Tibial artery (tissue), 4 donors: ENCODE measurements at regions not wholly inside any gene's neighbourhood (a gene's known extent, or its start where the extent isn't known, plus 50 kb on each side); places are given as distances from the start of the nearest gene placed in this dataset.
"Not testable (repeated sequence)": the region's sequence is repeated elsewhere in the genome, so short reads cannot be mapped to it uniquely, and the experiment has no call there.

Source experiments
- DNase-seq, 2 donors: peaks; one replicate each; pipeline ENCODE4 v3.0.0-alpha.2; 2019
- H3K27ac ChIP-seq, 2 donors: fragments of 200-600 bp; sonication (generic) in 1 of 2; 1 replicate in 1 of 2; 2 replicates in 1 of 2; pipeline ENCODE4 v1.5.1; 2018 to 2019; ENCODE audit warnings: mild to moderate bottlenecking in 1 of 2
- H3K27me3 ChIP-seq, 2 donors: fragments of 200-600 bp; sonication (generic) in 1 of 2; one replicate each; pipeline versions ENCODE4 v1.5.1 to v1.6.0; 2016 to 2019
- H3K36me3 ChIP-seq, 3 donors: fragments of 200-600 bp; sonication (generic) in 2 of 3; one replicate each; pipeline ENCODE4 v1.5.1; 2016 to 2019; ENCODE audit warnings: mild to moderate bottlenecking in 2 of 3
- H3K4me1 ChIP-seq, 4 donors: fragments of 200-600 bp; sonication (generic) in 2 of 4; 1 replicate in 3 of 4; 2 replicates in 1 of 4; pipeline ENCODE4 v1.5.1; 2016 to 2019
- H3K4me3 ChIP-seq, 2 donors: fragments of 200-600 bp; sonication (generic) in 1 of 2; 1 replicate in 1 of 2; 2 replicates in 1 of 2; pipeline ENCODE4 v1.5.1; 2018 to 2019; ENCODE audit warnings: mild to moderate bottlenecking in 2 of 2
- H3K9me3 ChIP-seq, 3 donors: fragments of 200-600 bp; sonication (generic) in 1 of 3; one replicate each; pipeline ENCODE4 v1.5.1; 2016 to 2019
- CTCF ChIP-seq, 2 experiments: fragments of 200-600 bp in 1 of 2; fragments of 450-650 bp in 1 of 2; IDR thresholded peaks; one replicate each; pipeline ENCODE4 v1.5.1; 2017 to 2019; ENCODE audit warnings: antibody characterized with exemption in 2 of 2, mild to moderate bottlenecking in 1 of 2, moderate library complexity in 1 of 2
- intact Hi-C: fragments of 100-400 bp; cut with DNase I; formaldehyde crosslinking; loops from one replicate; pipeline ENCODE4 v1.15.0; 2023; ENCODE audit warnings: low total_unique reads

GRCh38 chr9:73270967-73271721 lies 119.5 kb downstream of the ANXA1 start:
- Histone ChIP-seq H3K27ac (no peak overlapping the region), H3K4me3 (no peak overlapping the region), H3K9me3 (no peaks in the 10 kb centered on the region), H3K27me3 (no peaks in the 10 kb centered on the region), H3K4me1 (no peaks in the 10 kb centered on the region), H3K36me3 (no peaks in the 10 kb centered on the region)
- DNase-seq = no peak
- intact Hi-C loops = no loop called here
- TF ChIP-seq CTCF (IDR thresholded peaks at IDR 0.05) = no peak

- intact Hi-C loops = no loop called here
- no peaks in the 10 kb centered on the region for H3K9me3 ChIP-seq
- no peak overlapping the region for H3K4me3 ChIP-seq
- H3K36me3 ChIP-seq = no peaks in the 10 kb centered on the region
- TF ChIP-seq CTCF (IDR thresholded peaks at IDR 0.05) = no peak
- no peak for DNase-seq
- no peaks in the 10 kb centered on the region for H3K27me3 ChIP-seq
- no peaks in the 10 kb centered on the region for H3K4me1 ChIP-seq
- no peak overlapping the region for H3K27ac ChIP-seq
These were observed 128.4 kb downstream of the ANXA1 start for GRCh38 chr9:73280113-73280512.

GRCh38 chr9:73284377-73284776 lies 132.7 kb downstream of the ANXA1 start:
- TF ChIP-seq CTCF (IDR thresholded peaks at IDR 0.05) = no peak
- Histone ChIP-seq H3K9me3 (no peaks in the 10 kb centered on the region), H3K36me3 (no peaks in the 10 kb centered on the region), H3K4me1 (no peaks in the 10 kb centered on the region), H3K27me3 (no peaks in the 10 kb centered on the region), H3K27ac (no peak overlapping the region), H3K4me3 (no peak overlapping the region)
- intact Hi-C loops = no loop called here
- no peak for DNase-seq

GRCh38 chr9:73294336-73294735 lies 142.7 kb downstream of the ANXA1 start:
- H3K27me3 ChIP-seq = no peaks in the 10 kb centered on the region
- no peak for TF ChIP-seq CTCF (IDR thresholded peaks at IDR 0.05)
- H3K36me3 ChIP-seq = no peaks in the 10 kb centered on the region
- DNase-seq = no peak
- H3K27ac ChIP-seq = no peak overlapping the region
- H3K4me1 ChIP-seq = no peaks in the 10 kb centered on the region
- H3K9me3 ChIP-seq = peaks cover 0 to under 1% (median 0%) of the 10 kb centered on the region in 3 donors
- no peak overlapping the region for H3K4me3 ChIP-seq
- intact Hi-C loops = no loop called here

- no peak for DNase-seq
- TF ChIP-seq CTCF (IDR thresholded peaks at IDR 0.05) = no peak
- H3K9me3 ChIP-seq = no peaks in the 10 kb centered on the region
- no peak overlapping the region for H3K27ac ChIP-seq
- intact Hi-C loops = no loop called here
- H3K36me3 ChIP-seq = no peaks in the 10 kb centered on the region
- no peaks in the 10 kb centered on the region for H3K4me1 ChIP-seq
- H3K27me3 ChIP-seq = no peaks in the 10 kb centered on the region
- H3K4me3 ChIP-seq = no peak overlapping the region
These were observed 174.3 kb downstream of the ANXA1 start for GRCh38 chr9:73325983-73326382.

GRCh38 chr9:73327149-73327548 lies 175.5 kb downstream of the ANXA1 start:
- Histone ChIP-seq H3K27ac (no peak overlapping the region), H3K4me1 (no peaks in the 10 kb centered on the region), H3K27me3 (no peaks in the 10 kb centered on the region), H3K9me3 (no peaks in the 10 kb centered on the region), H3K36me3 (no peaks in the 10 kb centered on the region), H3K4me3 (no peak overlapping the region)
- DNase-seq = no peak
- TF ChIP-seq CTCF (IDR thresholded peaks at IDR 0.05) = no peak
- intact Hi-C loops = no loop called here

- H3K27me3 ChIP-seq, H3K27ac ChIP-seq, H3K9me3 ChIP-seq, intact Hi-C loops, H3K36me3 ChIP-seq, H3K4me1 ChIP-seq, H3K4me3 ChIP-seq, DNase-seq: not testable (repeated sequence)
These were observed 185.5 kb downstream of the ANXA1 start for GRCh38 chr9:73337182-73337581.
